MV-4-11 (cell line): ENCODE measurements at regions not wholly inside any gene's neighbourhood (a gene's known extent, or its start where the extent isn't known, plus 50 kb on each side); places are given as distances from the start of the nearest gene placed in this dataset.

ENCODE experiments used
- DNase-seq: peaks from one replicate; lab custom pipeline; 2025; lab: John Stamatoyannopoulos, UW

- no peak for DNase-seq
Measured at GRCh38 chr16:86040496-86040895, 141.5 kb downstream of the IRF8 start.

- DNase-seq = no peak
Measured at GRCh38 chr16:86041215-86041614, 142.3 kb downstream of the IRF8 start.

GRCh38 chr16:86041807-86042206 lies 142.8 kb downstream of the IRF8 start:
- no peak for DNase-seq

- no peak for DNase-seq
Measured at GRCh38 chr16:86042393-86042792, 143.4 kb downstream of the IRF8 start.

- no peak for DNase-seq
Measured at GRCh38 chr16:86042996-86043725, 144.2 kb downstream of the IRF8 start.

- peak; percentile 12 for DNase-seq
Measured at GRCh38 chr16:86044241-86044671, 145.3 kb downstream of the IRF8 start.

- no peak for DNase-seq
Measured at GRCh38 chr16:86044881-86045590, 146.1 kb downstream of the IRF8 start.

- DNase-seq = no peak
Measured at GRCh38 chr16:86045591-86045971, 146.6 kb downstream of the IRF8 start.

GRCh38 chr16:86046026-86046425 lies 147.1 kb downstream of the IRF8 start:
- no peak for DNase-seq

GRCh38 chr16:86046667-86047270 lies 147.8 kb downstream of the IRF8 start:
- DNase-seq = no peak

- no peak for DNase-seq
Measured at GRCh38 chr16:86048221-86048620, 149.3 kb downstream of the IRF8 start.

GRCh38 chr16:86048882-86049585 lies 150.1 kb downstream of the IRF8 start:
- DNase-seq = no peak

- DNase-seq = no peak
Measured at GRCh38 chr16:86049641-86050040, 150.7 kb downstream of the IRF8 start.

GRCh38 chr16:86050111-86050510 lies 151.1 kb downstream of the IRF8 start:
- DNase-seq = no peak

- DNase-seq = no peak
Measured at GRCh38 chr16:86050591-86051367, 151.8 kb downstream of the IRF8 start.

- DNase-seq = no peak
Measured at GRCh38 chr16:86051368-86052114, 152.6 kb downstream of the IRF8 start.

GRCh38 chr16:86052115-86052670 lies 153.2 kb downstream of the IRF8 start:
- no peak for DNase-seq

GRCh38 chr16:86052926-86053325 lies 154.0 kb downstream of the IRF8 start:
- no peak for DNase-seq

GRCh38 chr16:86059253-86060171 lies 160.6 kb downstream of the IRF8 start:
- DNase-seq = no peak
